ENCODE measurements at regions not wholly inside any gene's neighbourhood (a gene's known extent, or its start where the extent isn't known, plus 50 kb on each side); places are given as distances from the start of the nearest gene placed in this dataset.

DNA sequence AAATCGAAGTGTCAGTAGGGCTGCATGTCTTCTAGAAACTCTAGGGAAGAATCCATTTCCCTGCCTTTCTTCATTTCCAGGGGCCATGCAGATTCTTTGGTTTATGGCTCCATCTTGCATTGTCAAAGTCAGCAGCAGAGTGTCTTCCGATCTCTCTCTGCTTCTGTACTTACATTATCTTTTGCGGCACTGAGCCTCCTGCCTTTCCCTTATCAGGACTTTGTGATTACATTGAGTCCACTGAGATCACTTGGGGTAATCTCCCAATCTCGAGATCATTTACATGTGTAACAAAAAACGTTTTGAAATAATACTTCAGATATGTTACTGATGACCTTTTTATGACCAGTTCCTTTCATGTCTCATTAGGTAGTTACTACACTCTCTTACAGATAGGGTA, 695.9 kb downstream of the NSUN3 start:
- FAIRE-seq (no peak), DNase-seq (ENCODE audit: insufficient read length, low spot score) (no peak)
- TF ChIP-seq, protein P1, sequence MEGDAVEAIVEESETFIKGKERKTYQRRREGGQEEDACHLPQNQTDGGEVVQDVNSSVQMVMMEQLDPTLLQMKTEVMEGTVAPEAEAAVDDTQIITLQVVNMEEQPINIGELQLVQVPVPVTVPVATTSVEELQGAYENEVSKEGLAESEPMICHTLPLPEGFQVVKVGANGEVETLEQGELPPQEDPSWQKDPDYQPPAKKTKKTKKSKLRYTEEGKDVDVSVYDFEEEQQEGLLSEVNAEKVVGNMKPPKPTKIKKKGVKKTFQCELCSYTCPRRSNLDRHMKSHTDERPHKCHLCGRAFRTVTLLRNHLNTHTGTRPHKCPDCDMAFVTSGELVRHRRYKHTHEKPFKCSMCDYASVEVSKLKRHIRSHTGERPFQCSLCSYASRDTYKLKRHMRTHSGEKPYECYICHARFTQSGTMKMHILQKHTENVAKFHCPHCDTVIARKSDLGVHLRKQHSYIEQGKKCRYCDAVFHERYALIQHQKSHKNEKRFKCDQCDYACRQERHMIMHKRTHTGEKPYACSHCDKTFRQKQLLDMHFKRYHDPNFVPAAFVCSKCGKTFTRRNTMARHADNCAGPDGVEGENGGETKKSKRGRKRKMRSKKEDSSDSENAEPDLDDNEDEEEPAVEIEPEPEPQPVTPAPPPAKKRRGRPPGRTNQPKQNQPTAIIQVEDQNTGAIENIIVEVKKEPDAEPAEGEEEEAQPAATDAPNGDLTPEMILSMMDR (IDR thresholded peaks at IDR 0.05; ENCODE audit: insufficient read depth, missing control alignments): no peak

DNA sequence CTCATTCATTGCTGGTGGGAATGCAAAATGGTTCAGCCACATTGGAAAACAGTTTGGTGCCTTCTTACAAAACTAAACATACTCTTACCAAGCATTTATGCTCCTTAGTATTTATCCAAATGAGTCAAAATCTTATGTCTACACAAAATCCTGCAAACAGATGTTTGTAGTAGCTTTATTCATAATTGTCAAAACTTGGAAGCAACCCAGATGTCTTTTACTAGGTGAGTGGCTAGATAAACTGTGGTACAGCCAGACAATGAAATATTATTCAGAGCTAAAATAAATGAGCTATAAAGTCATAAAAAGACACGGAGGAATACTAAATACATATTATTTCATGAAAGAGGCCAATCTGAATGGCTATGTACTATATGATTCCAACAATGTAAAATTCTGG, 709.5 kb downstream of the NSUN3 start:
- TF ChIP-seq, protein P1 (IDR thresholded peaks at IDR 0.05; ENCODE audit: insufficient read depth, missing control alignments): no peak
- no peak for FAIRE-seq

DNA sequence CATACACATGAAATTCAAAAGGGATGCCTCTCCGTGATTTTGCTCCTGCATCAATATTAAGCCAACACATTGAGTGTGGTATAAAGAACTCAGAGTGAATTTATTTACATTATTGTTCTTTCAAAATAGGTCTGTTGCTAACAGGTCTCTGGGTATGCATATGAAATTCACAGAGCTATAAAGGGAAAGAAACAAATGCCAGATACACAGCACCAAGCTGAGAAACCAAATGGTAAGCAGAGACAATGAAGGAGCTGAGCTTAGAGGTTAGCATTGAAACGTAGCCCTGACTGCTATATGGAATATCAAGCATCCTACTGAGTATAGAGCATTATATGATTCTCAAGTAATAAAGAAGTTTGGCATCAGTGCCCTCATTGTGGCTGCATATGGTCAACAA, 712.9 kb downstream of the NSUN3 start:
- DNase-seq (ENCODE audit: insufficient read length, low spot score) (no peak), FAIRE-seq (no peak)
- TF ChIP-seq, protein P1 (IDR thresholded peaks at IDR 0.05; ENCODE audit: insufficient read depth, missing control alignments): no peak

More for the DNA sequence above, 709.5 kb downstream of the NSUN3 start:
- no peak for DNase-seq (ENCODE audit: insufficient read length, low spot score)

- FAIRE-seq (no peak), DNase-seq (ENCODE audit: insufficient read length, low spot score) (no peak)
- TF ChIP-seq, protein P1 (IDR thresholded peaks at IDR 0.05; ENCODE audit: insufficient read depth, missing control alignments): no peak
Observed at GRCh38 chr3:94776401-94776915, 713.6 kb downstream of the NSUN3 start.

DNA sequence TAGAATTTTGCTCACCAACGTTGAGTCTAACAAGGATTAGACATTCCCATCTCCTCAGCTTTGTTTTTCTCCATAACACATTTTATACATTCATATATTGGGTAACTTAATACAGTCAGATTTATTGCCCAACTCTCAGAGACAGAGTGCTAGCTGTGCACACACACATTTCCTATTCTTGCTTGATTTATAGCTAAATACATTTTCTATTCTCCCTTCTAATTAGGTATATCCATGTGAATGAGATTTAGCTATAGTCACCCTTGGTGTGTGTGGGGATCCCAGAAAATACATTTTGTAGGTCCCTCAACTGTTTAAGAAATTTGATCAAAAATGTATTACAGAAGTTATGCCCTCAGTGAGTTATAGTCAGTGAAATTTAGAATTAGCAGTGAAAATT, 715.4 kb downstream of the NSUN3 start:
- DNase-seq (ENCODE audit: insufficient read length, low spot score): no peak
- TF ChIP-seq, protein P1 (IDR thresholded peaks at IDR 0.05; ENCODE audit: insufficient read depth, missing control alignments): no peak
- FAIRE-seq: no peak

- DNase-seq (ENCODE audit: insufficient read length, low spot score) (no peak), FAIRE-seq (no peak)
- TF ChIP-seq, protein P1 (IDR thresholded peaks at IDR 0.05; ENCODE audit: insufficient read depth, missing control alignments): no peak
Observed at GRCh38 chr3:94778814-94779494, 716.1 kb downstream of the NSUN3 start.

GRCh38 chr3:94779699-94780098, 716.8 kb downstream of the NSUN3 start:
- TF ChIP-seq, protein P1 (IDR thresholded peaks at IDR 0.05; ENCODE audit: insufficient read depth, missing control alignments): no peak
- no peak for DNase-seq (ENCODE audit: insufficient read length, low spot score)
- no peak for FAIRE-seq
